ENCODE measurements at regions not wholly inside any gene's neighbourhood (a gene's known extent, or its start where the extent isn't known, plus 50 kb on each side); places are given as distances from the start of the nearest gene placed in this dataset.

GRCh38 chr4:147326591-147326990 is 154.3 kb upstream of the EDNRA start:
- DNase-seq: no peak

DNA sequence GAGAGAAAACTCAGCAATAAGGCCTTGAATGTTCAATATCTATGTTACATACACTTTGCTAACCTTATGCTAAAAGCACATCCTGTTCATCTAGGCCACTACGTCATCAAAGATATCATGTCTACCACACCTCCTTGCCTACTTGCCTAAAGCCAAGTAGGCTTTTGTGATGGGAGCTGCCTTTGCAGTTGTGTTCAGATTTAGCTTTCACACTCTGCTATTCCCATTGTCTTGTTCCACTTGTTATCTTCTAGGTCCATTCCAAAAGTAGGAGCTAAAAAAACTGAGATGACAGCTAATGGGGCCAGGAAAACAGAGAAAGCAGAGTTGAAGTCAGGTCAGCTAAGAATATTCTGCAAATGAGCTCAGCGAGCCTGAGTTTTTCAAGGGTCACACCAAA is 153.6 kb upstream of the EDNRA start:
- no peak for DNase-seq

DNA sequence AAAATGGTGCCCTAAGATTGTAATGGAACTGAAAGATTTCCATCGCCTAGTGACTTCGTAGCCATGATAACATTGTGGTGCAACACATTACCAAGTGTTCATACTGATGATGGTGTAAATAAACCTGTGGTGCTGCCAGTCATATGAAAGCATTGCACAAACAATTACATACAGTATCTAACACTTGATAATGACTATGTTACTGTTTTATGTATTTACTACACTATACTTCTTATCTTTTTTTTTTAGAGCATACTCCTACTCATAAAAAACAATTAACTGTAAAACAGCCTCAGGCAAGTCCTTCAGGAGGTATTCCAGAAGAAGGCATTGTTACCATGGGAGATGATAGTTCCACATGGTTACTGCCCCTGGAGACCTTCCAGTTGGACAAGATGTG is 152.7 kb upstream of the EDNRA start:
- DNase-seq: no peak

DNA sequence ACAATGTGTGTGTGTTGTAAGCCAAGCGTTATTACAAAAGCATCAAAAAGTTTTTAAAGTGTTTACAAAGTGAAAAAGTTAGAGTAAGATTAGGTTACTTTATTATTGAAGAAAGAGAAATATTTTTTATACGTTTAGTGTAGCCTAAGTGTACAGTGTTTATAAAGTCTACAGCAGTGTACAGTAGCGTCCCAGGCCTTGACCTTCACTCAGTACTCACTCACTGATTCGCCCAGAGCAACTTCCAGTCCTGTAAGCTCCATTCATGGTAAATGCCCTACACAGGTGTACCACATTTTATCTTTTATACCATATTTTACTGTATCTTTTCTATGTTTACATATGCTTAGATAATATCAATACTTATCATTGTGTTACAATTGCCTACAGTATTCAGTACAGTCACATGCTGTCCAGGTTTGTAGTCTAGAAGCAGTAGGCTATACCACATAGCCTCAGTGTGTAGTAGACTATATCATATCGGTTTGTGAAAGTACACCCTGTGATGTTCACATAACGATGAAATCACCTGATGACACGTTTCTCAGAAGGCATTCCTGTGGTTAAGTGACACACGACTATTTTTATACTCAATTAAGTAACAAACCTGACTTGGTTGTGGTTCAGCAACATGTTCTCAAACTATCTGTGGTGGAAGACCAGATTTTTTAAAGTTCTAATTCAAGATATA is 152.0 kb upstream of the EDNRA start:
- no peak for DNase-seq

GRCh38 chr4:147332091-147332490 is 148.8 kb upstream of the EDNRA start:
- no peak for DNase-seq

DNA sequence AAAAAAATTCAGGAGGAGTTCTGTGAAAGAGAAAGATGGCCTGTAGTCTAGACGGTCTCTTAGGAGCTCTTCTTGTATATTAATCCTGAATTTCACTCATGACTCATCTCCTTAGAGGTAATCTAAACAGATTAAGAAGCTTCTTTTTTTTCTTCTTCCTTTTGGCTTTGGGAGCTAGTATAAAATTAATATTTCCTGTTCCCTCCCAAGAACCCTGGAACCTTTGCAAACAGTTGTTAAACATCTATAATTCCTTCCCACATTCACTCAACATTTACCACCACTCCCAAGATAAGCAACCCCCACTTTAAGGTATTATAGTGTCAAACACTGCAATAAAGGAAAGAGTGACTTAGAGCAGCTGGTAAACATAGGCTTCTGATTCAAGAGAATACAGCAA is 146.4 kb upstream of the EDNRA start:
- DNase-seq: no peak

DNA sequence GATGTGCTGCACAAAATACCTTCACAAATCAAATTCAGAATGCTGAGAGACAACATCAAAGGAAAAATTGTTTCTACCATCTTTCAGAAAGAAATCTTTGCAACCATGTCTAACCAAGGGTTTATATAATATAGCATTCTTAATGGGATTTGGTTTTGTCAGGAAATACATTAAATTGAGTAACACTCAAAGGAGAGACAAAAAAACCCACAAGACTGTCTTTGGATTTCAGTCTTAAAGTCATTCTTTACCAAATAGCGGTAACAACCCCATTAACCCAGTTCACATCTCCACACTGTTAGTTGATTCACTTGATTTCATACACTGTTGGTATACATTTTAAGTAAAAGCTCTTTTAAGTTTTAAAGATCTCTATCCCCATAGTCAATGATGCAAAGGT is 145.7 kb upstream of the EDNRA start:
- DNase-seq: no peak

GRCh38 chr4:147336252-147336651 is 144.6 kb upstream of the EDNRA start:
- no peak for DNase-seq

DNA sequence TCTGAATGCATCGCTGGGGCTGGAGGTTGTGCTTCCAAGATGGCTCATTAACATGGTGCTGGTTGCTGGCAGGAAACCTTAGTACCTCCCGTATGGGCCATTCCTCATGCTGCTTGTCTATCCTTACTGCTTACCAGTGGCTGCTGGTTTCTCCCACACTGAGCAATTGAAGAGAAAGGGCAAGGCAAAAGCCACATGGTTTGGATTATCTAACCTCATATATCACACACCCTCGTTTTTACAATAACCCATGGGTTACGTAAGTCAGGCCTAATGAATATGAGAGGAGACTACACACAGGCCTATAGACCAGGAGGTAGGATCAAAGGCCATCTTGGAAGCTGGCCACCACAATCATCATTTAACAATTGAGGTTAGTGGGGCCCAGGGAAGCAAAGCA is 141.8 kb upstream of the EDNRA start:
- no peak for DNase-seq

DNA sequence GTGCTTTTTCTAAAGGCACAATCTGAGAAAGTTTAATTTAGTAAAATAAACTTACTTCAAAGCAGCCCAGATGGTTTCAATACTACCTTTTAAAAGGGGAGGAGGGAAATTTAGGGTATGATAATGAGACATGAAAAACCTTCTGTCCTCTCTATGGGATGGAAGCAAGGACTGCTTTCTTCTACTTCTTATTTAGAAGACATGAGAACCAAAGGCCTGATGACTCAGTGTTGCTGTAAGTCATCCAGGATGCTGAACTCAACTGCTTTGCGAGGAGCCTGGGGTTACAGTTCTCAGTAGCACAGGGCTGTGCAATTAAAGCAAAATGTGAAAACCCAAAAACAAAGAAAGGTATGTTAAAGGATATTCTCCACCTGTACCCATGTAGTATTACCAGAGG is 140.8 kb upstream of the EDNRA start:
- no peak for DNase-seq

DNA sequence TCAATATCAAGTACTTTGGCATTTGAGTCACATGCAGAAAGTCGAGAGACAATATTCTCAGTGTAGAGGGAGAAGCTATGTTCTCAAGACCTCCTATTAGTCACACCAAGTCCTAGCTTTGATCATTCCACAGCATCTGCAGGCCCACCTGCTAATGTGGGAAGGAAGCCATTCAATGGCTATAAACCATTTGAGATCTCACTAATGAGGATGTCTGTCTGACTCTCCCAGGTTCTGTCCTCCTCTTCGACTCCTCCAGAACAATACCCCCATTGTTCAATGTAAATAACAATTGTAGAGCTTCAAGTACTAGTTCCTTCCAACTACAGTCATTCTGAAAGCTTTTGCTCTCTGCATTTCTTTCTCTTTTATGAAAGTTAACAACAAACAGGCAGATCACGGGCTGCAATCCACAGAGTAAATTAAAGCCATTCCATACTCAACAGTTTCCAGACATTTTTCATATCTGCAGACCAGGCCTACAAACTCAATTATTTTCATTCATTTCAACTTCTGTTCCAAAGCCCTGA is 140.2 kb upstream of the EDNRA start:
- DNase-seq: no peak

DNA sequence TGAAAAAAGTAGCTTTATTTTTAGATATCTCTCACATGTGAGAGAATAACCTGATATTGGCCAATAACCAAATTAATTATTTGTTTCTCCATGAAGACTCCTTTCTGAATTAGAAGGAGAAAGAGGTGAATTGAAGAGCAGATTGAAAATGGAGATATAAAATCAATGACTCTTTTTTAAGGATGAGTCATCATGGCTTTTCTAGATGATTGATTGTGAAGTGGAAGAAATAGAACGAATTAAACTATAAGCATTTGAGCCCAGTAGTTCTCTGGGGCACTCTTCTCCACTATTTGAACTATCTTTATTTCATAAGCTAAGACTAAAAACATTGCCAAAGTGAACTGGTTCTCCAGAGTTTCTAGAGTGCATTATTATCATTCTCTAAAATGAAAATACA is 137.2 kb upstream of the EDNRA start:
- DNase-seq: no peak

DNA sequence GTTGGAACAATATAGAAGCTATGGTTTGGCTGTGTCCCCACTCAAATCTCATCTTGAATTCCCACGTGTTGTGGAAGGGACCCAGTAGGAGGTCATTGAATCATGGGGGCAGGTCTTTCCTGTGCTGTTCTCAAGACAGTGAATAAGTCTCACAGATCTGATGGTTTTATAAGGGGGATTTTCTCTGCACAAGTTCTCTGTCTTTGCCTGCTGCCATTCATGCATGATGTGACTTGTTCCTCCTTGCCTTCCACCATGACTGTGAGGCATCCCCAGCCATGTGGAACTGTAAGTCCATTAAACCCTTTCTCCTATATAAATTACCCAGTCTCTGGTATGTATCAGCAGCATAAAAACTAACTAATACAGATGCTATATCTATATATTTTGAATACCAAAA is 135.2 kb upstream of the EDNRA start:
- DNase-seq: no peak

GRCh38 chr4:147347217-147347616 is 133.7 kb upstream of the EDNRA start:
- no peak for DNase-seq

DNA sequence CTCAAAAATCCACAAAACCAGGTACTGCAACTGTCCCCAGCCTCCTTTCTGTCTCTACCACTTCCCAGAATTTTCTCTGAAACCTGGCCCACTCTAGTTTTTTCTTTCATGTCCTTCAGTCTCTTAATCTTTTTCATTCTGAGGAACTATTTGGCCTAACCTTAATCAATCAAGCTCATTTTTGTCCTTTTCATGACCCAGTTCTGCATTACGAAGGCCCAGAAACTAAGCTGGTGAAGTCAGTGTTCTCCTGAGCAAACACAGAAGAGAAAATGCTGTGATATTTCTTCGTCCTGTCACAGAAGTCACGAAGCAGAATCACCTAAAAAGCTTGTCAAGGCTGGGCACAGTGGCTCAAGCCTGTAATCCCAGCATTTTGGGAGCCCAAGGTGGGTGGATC is 131.7 kb upstream of the EDNRA start:
- DNase-seq: no peak

DNA sequence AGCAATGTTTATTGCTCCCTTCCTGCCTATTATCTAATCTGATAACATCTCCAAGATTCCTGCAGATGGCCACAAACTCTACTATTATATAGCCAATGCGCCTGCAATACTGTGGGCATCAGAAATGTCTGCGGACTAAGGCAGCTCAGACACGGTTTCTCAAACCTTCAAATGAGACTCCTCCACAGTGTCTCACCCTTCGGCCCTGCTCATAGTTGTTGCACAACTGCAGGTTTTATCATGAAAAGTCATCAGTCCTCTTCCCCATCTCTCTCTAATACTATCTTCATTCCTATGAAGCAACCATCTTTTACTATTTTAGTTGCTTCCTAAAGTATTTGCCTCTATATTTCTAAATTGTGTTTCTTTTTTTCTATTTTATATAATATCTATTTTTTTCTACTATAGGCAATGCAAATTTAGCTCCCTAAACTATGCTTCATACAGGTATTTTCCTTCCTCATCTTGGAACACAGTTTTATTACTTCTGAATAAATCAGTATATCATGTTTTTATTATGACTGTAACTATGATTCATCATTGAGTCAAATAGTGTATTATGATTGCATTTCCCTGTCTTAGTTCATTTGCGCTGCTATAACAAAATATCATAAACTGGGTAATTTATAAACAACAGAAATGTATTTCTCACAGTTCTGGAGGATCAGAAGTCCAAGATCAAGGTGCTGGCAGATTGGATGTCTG is 129.7 kb upstream of the EDNRA start:
- no peak for DNase-seq

DNA sequence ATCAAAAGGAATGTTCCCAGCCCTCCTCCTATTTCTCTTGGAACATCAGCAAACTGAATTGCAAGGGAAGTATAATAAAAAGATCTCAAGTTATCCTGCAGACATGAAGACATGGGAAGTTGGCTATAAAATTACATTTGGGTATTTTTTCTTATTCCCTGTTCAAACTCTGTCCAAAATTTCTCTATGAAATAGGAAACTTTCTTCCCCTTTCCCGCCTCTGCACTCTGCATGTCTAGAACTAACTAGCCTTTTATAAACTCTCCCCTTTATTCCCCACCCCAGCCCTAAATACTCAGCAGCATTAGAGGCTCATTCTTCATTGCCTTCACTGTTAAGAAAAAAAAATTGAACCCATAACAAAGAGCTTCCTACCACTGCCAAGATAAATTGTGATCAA is 126.7 kb upstream of the EDNRA start:
- no peak for DNase-seq

GRCh38 chr4:147355032-147355656 is 125.8 kb upstream of the EDNRA start:
- no peak for DNase-seq

DNA sequence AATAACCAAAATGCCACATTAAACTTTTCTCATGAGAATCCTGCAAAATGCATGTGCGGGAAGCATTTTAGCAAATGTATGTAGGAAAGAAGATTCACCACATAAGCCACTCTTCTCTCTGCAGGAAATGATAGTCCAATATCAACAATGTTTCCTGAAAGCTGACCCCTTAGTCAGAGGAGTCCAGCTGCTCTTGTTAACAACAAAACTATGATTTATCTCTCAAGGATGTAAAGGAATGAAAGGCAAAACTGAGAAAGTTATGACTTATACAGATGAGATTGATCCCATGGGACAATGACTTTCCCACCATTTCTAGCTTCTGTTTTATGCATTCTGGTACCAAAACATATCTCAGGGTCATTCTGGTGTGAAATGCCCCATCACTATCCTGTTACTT is 125.0 kb upstream of the EDNRA start:
- DNase-seq: no peak

DNA sequence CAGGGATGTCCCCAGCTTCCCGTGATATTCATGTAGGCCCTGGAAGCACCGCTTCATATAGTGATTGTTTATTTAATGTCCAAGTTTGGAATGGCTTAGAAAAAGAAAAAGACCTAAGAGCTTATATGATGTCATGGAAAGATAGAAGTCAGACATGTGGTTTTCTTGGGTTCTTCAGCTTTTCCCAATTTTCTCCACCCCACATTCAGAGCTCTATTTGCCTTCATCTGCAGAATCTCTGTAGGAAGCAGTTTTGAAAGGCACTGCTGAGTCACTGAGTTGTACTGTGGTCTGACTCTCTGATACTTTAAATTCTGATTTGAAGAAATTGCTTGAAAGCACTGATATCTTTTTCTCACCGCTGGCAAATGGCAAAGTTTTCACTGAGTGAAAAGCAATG is 120.6 kb upstream of the EDNRA start:
- no peak for DNase-seq

- no peak for DNase-seq
These were observed 119.2 kb upstream of the EDNRA start for GRCh38 chr4:147361726-147362125.

- DNase-seq: no peak
These were observed 118.0 kb upstream of the EDNRA start for GRCh38 chr4:147362938-147363337.

DNA sequence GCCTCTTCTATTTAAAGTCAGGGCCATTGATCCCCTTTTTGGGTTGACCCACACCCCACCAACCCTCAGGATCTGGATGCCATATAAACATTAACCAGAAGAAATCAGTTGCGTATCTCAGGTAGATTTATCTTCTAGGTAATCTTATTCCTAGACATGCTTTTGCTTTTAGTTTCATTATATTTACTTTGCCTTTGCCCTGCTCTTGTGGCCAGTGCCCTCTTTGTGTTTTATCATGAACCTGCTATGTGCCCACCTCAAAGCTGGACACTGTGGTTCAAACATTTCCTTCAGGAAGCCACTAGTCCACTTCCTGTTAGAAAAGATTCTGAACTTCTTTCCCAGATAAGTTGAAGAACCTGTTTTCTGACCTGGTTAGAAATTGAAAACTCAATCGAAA is 117.4 kb upstream of the EDNRA start:
- DNase-seq: no peak

DNA sequence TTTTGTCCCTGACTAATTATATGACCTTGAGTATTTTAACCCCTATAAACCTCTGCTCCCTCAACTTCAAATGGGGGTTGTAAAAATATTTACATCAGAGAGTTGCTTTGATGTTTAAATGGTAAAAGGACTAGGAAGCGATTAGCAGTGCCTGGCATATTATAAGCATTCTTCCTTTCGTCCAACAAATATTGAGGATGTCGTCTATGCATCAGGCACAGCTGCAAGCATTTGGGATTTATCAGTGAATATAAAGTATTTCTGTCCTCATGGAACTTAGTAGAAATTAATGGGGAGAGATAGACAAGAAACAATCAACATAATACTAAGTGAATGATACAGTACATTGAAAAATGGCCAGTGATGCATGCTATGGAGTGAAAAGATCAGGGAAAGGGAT is 115.5 kb upstream of the EDNRA start:
- DNase-seq: no peak

All from effector CD4-positive, alpha-beta T cell (primary cell).